HG02571 (cell line): ENCODE measurements at regions not wholly inside any gene's neighbourhood (a gene's known extent, or its start where the extent isn't known, plus 50 kb on each side); places are given as distances from the start of the nearest gene placed in this dataset.

Experiments used
- ATAC-seq: cut with Tn5 transposase; IDR thresholded peaks from one replicate; pipeline ENCODE4 v1.9.1; 2021; ENCODE audit warnings: mild to moderate bottlenecking, moderate library complexity; ENCODE audit not compliant: unreplicated experiment

DNA sequence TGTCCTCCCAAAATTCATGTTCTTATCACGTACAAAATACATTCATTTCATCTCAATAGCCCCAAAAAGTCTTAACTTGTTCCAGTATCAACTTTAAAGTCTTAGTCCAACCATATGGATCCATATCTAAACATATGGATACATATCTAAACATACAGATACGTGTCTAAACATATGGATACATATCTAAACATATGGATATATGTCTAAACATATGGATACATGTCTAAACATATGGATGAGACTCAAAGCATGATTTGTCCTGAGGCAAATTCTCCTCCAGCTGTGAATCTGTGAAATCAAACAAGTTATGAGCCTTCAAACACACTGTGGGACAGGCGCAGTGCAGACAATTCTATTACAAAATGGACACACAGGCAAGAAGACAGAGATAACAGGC, 709.0 kb downstream of the TBC1D22A start:
- no peak for ATAC-seq

DNA sequence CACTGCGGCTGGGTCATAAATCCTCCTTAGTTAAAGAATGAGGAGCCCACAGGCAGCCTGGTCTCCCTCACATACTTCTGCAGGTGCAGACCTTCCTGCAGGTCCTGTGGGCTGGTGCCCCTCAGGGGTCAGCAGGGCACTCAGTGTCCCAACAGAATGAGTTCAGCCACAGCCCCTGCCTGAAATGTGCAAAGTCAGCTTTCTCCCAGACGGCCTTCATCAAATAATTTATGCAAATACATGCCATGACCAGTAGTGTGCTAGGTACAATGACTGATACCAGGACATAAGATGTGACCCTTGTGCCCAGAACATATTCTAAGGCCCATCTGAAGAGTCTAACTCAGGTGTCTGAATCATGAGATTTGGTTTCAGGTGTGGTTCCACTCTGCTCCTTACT, 703.4 kb downstream of the TBC1D22A start:
- no peak for ATAC-seq

DNA sequence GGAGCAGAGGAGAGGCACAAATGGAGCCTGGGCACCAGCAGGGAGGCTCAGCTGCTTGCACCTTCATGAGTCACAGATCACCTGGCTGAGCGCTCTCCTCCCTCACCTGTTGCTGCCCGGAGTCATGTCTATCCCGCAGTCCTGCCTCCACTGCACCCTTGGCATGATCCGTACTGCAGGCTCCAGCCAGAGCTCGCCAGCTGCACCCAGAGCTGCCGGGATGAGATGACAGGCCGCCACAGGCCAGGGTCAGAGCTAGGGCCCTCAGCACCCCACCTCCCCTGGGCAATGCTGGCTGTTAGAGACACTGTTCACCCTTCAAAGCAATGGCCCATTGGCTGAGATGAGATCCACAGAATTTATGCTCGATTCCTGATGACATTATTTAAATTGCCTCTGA, 702.8 kb downstream of the TBC1D22A start:
- no peak for ATAC-seq

DNA sequence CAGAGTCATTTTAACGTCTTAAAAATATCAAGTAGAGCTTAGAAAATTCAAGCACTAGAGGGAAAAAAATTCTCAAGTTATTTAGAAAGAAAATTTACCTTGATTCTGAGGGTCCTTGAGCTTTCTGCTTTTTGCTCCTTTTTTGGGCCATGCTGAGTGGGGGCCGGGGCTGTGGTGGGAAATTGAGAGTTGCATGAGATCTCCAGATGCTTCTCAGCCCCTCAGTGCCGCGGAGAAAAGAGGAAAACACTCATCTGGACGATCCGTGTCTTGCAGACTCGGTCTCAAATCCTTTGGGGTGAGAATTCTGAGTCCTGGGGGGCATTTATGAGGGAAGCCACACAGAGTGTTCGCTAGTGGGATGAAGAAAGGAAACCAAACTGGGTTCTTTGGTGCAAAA, 700.8 kb downstream of the TBC1D22A start:
- no peak for ATAC-seq

DNA sequence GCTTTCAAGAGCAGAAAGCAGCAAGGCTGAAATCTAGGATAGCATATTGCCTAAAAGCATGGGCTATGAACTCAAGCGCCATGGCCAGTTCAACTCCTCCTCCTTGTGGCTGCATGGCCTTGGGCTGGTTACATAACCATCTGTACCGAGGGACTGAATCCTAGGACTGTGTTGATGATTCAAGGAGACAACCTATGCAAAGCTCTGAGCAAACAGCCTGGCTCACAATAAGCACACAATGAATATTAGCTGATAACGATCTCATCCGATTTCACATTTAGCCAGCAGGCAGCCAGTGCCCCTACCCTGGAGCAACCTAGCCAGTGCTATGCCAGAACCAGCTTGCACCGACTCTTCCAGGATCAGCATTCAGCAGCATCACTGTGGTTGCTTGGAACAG, 698.4 kb downstream of the TBC1D22A start:
- ATAC-seq = no peak

DNA sequence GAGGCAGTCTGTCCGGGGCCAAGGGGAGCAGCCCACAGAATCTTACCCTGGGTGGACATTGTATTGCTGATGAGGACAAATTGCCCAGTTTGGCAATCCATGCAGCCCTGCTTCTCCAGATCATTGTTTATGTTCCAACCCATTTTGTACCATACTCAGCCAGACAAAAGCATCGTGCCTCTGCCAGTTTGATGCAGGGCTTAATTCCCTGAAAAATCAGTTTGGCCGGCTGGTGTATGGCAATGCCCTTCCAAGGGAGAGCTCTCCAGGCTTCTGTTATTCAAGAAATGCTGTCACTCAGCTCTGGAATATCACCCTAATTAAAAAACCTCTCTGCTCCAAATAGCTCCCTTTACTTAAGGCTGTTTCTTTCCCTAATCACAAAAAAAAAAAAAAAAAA, 697.7 kb downstream of the TBC1D22A start:
- ATAC-seq = no peak

DNA sequence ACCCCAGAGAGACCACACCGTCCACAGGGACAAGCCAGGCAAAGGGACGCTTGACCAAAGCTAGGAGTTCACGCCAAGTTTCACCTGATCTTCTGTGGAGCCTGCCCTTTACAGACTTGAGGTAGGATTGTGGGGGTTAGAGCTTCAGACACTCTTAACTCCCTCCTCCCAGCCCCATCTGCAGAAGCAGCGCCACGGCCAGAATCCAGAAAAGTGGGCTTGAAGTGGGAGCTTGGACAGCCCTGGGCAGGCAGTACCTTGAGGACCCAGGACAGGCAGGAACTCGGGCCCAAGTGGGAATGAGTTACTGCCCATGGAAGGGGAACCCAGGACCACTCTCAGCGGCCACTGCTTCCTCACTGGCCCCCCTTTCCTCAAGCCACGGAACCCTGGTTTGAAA, 695.9 kb downstream of the TBC1D22A start:
- no peak for ATAC-seq

DNA sequence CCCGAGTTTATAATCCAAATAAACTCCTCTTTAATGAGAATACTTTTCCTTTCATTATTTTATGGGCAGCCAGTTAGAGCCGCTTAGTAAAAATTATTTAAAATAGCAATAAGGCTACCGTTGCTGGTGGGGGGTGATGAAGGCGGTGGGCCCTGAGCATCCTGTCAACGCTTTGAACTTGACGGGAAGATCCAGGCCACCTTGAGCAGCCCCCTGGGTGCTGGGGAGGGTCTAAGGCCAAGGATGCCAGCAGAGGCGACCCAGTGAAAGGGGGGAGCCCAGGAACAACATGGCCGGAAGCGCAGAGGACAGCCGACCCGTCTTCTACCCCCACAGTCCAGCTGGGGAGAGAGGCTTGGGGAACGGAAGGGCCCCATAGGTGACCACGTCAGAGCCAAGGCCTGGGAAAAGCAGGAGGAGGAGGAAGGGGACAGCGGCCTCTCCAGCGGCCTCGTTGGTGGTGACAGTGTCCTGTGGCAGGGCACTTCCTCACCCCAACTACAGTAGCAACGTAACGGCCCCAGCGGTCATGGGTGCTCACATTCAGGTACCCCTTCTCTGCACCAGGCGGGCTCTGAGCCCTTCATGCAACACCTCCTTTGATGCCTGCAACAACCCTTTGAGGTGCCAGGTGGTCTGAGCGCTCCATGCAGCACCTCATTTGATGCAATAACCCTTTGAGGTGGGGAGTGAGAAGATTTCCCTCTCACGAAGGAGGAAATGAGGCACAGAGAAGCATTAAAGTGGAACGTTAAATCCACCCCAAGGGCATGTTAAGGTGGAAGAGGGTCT, 695.3 kb downstream of the TBC1D22A start:
- no peak for ATAC-seq

DNA sequence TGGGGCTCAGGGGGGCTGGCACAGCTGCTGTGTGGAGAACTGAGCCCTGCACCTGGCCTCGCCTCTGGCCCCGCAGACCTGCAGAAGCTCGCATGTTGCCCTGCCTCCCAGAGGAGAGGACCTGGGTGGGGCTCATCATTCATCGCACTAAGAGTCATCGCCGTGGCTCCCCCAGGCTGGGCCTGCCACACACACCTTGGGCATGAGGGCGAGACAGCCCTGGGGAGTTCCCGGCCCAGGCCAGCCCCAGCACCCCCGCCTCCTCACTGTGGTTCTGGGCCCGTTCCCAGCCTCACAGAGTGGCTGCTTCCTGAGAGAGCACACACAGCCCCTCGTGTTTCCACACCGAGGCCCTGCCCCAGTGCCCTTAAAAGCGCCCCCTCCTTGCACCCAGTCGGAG, 694.6 kb downstream of the TBC1D22A start:
- ATAC-seq = no peak

DNA sequence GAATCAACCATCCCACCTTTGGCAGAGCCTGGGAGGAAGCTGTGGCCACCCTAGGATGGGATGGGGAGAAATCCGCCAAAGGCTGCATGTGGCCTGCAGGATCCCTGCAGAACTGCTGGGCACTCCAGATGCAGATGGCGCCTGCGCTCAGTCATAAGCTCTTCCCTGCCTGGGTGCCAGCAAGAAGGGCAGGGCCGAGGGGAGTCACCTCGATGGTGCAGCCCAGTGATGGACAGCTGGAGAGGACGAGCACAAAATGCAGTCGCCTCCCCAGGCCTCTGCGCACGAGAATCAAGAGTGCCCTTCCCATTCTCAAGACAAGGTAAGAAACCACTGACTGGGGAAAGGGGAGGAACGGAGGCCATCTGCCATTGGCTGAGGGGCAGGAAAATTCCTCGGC, 693.6 kb downstream of the TBC1D22A start:
- no peak for ATAC-seq

DNA sequence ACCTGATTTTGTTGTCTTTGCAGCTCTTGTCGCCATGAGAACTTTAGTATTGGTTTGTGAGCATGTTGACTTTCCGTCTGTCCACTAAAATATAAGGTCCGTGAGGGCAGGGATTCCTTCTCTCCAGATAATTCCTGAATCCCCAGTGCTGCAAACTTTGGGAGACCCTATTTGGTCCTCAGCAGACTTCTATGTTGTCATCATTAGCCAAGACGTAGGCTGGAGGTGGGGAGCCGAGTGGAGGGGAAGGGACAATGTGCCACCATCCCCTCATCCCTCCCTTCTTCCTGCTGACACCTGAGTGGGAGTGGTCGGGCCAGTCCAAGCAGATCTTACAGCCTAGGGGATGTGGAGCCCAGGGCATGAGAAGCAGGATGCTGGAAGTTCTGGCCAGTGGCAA, 690.6 kb downstream of the TBC1D22A start:
- ATAC-seq = no peak

DNA sequence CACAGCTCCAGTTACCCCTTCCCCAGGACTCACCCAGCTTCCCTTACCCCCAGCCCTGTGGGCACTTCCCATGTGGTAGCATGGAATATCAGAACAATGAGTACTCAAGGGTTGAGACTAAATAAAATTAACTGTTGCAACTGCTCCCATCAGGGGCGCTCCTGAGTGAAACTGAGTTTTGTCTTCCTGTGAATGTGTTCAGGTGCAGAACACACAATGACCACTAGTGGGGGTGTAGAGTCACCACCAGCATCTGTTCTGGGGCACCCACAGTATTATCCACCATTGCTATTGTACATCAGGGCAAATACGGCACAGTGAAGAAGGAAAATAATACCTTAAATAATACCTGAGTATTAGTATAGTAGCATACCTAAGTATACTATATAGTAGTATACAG, 689.7 kb downstream of the TBC1D22A start:
- ATAC-seq = no peak

DNA sequence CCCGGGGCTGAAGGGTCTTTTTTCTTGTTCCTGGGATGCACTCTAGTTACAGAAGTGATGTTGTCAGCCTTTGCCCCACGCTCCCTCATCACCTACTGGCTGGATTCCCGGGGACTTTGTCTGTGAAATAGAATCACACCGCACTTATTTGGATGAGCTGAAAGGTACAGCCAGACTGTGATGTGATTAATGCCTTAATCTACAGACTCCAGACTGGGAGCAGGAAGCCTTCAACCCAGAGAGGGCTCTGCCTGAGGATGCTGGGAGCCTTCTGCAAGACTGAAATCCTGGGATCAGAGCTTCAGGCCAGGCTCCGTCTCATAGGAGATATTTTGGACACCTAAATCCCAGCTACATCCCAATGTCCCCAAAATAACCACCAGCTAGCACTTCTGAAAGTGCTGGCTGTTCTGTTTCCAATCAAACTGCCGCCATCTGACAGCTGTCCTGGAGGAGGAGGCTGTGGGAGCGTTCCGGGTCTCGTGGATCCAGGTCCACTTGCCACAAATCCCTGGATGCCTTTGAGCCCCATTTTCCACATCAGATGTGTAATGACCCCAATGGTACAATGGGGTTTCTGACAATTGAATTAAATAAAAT, 688.5 kb downstream of the TBC1D22A start:
- ATAC-seq = no peak

DNA sequence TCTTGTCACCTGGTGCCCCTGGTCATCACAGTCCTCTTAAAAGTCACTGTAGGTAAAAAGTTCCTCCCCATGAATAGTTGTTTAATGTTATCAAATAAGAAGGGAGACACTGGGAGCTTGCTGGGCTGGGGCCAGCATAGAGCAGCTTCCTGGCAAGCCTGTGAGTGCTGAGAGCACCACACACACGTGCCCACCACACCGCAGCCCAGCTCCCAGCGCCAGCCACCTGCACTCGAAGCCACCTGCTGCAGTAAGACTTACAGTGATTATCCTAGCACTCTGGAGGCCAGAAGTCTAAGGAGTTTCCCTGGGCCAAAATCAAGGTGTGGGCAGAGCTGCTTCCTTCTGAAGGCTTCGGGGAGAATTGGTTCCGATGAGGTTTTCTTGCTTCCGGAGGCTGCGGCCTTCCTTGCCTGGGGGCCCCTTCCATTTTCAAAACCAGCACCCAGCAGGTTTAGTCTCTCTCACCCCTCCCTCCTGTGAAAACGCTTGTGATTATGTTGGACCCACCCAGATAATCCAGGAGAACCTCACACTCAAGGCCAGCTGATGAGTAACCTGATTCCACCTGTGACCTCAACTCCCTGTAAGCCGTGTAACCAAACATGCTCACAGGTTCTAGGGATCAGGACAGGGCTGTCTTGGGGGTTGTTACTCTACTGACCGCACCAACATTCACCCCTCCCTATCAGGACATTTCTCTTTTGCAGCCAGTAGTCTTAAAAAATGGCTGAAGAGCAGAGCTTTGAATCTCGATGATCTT, 687.2 kb downstream of the TBC1D22A start:
- no peak for ATAC-seq

DNA sequence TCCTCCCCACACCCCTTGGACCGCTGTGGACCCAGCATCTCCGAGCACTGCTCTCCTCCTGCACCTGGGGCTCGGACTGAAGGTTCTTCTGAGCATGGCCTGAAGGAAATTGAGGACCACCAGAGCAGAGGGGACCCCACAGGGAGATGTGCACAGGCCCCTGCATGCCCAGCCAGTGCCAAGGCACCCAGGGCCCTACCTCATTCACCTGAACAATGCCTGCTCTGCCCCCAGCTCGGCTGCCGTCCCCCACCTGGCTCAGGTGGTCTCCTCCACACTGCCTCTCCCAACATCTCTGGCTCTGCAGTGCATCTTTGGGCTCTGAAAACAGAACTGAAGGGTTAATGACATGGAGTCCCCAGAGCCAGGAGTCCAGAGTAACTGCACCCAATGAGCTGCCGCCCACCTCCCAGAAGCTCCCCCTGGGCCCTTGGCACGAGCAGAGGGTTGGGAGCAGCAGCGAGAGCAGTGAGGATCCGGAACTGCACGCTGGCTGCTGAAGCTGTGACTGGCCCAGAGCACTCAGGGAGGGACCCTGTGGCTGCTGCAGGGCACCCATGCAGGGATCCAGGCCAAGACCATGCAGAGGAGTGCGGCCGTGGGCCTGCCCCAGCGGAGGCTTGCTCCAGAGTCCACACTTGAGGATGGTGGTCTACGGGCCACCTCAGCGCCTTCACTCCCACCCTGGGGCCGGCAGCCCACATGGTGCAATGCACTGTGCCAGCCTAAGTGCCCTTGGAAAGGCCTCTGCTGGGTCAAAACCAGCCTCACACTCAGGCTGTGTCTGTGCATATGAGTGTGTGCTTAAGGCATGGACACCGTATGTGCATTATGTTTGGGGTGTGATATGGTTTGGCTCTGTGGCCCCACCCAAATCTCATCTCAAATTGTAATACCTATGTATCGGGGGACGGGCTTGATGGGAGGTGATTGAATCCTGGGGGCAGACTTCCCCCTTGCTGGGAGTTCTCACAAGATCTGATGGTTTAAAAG, 686.1 kb downstream of the TBC1D22A start:
- ATAC-seq = no peak

DNA sequence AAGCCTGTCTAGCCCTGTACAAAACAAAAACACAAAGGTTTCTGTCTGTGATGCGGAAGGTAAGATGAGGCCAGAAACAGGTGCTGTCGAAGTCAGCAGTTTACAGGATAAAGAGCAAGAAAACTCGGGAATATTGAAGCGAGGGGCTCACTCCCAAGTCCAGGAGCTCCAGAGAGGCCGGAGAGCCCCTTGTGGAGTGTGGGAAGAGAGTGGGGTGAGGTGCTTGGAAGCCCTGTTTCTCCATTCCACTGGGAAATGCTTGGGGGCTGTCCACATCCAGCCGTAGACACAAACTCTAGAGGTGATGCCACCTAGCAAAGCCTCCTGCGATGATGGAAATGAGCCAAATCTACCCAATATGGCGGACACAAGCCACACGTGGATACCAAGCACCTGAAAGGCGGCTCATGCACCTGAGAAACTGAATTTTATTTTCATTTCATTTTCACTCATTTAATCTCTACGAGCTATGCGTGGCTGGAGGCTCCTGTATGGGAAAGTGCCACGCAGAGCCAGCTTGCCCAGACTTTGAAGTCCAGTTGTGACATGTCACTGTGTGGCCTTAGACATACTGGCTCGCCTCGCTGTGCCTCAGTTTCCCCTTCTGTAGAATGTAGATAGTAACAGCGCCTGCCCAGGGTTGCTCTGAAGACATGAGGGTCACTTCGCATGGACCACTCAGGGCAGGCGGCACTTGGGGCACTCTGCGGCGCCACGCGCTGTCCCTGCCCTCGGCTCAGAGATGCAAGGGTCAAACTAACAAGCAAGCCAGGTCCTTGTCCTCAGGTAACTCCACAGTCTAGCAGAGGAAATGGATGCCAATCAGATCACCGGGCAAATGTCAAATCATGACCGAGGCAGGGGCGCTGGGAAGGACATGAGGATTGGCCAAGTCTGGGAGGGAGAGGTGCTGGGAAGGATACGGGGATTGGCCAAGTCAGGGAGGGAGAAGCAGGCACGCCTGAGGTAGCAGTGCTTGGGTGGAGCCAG, 684.7 kb downstream of the TBC1D22A start:
- ATAC-seq = no peak

DNA sequence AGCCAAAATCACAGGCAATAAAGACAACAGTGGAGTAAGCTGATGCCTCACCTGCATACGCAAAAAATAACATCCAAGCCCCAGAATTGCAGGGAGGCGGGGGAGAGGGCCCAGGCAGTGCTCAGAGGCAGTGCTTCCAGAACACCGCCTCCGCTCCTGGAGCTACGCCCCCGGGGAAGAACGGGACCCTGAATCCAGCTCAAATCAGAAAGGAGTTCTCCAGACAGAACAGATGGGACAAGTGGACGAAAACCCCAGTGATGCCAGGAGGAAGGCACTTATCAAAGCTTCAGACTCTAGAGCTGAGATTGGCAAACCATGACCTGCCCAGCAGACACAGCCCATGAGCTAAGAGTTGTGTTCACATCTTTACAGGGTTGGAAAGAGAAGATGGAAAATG, 683.9 kb downstream of the TBC1D22A start:
- no peak for ATAC-seq

DNA sequence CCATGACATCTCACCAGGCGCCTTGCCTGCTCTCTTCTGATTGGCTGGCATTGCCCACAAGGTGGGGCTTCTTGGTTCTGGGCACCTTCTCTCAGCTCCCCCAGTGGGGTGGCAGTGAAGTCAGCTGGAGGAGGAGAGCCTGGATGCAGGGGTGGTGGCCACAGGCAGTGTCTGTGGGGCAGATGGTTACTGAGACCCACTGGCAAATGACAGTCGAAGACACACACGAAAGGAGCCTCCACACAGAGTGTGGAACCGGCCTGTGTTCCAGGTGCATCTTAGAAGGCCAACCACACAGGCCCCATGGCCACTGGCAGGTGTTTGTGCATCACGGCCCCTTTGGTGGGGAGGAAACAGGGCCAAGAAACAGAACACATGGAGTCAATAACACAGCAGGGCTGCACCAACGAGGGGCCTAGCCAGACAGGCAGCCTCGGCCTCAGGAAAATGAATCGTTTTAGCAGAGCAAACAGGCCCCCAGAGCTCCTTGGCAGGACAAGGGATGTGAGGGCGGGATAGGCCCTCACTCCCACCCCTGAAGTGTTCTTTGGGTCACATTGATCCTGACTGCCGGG, 683.4 kb downstream of the TBC1D22A start:
- no peak for ATAC-seq

DNA sequence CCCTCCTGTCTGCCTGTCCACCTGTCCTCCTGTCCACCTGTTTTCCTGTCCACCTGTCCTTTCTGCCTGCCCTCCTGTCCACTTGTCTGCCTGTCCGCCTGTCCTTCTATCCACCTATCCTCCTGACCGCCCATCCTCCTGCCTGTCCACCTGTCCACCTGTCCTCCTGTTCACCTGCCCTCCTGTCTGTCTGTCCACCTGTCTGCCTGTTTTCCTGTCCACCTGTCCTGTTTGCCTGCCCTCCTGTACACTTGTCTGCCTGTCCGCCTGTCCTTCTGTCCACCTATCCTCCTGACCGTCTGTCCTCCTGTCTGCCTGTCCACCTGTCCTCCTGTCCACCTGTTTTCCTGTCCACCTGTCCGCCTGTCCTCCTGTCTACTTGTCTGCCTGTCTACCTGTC, 682.8 kb downstream of the TBC1D22A start:
- ATAC-seq = no peak

DNA sequence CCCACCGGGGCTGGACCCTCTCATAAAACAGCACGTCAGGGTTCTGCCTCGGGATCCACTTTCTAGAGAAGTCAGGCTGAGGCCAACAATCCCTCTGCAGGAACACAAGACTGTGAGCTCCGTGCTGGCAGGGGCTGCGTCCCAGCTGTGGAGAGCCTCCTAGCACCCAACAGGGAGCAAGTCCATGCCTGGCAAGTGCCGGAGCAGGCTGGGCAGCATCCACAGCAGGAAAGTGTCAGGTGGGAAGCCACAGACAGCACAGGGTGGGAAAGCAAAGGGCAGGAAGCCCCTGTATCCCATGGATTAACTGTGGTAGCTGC, 682.3 kb downstream of the TBC1D22A start:
- ATAC-seq = no peak
